Urinary bladder (tissue), 3 donors: ENCODE measurements at regions not wholly inside any gene's neighbourhood (a gene's known extent, or its start where the extent isn't known, plus 50 kb on each side); places are given as distances from the start of the nearest gene placed in this dataset.

Experiments used
- DNase-seq: peaks from one replicate; pipeline ENCODE4 v3.0.0-alpha.2; 2015; ENCODE audit errors: extremely low spot score
- H3K27ac ChIP-seq: one replicate; pipeline ENCODE4 v1.5.1; 2013; ENCODE audit warnings: low read depth, mild to moderate bottlenecking, moderate library complexity
- H3K36me3 ChIP-seq: one replicate; pipeline ENCODE4 v1.6.1; 2013; ENCODE audit warnings: mild to moderate bottlenecking, moderate library complexity; ENCODE audit not compliant: insufficient read depth
- H3K4me1 ChIP-seq: one replicate; pipeline ENCODE4 v1.6.1; 2013; ENCODE audit warnings: mild to moderate bottlenecking, moderate library complexity; ENCODE audit not compliant: insufficient read depth
- H3K4me3 ChIP-seq: one replicate; pipeline ENCODE4 v1.5.1; 2013; ENCODE audit warnings: low read depth, low read length
- WGBS: extraction: QIAGEN DNeasy Blood & Tissue Kit; methylation state at CpG from one replicate; pipeline ENCODE4 v1.1.7; 2013; 5-methylcytosine and 5-hydroxymethylcytosine counted together
- donor health status: healthy with polysubstance abuse.
- donor health status: healthy.

DNA sequence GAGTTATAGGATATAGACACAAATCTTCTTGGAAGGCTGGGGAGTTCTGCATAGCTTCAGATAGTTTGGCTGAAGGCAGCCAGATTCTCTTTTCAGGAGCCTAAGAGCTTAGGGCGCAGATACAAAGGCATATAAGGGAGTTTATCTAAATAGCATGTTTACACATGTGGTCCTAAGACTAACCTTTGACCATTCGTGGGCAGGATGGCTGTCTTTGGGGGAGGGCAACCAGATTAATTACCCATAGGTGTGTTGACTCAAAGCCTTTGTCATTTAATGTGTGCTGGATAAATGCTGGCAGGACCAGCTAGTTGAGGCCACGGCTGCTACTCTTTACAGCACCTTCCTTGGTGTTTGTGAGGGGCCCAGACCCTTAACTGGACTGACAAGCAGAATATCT lies 71.8 kb downstream of the IER5 start:
- Histone ChIP-seq H3K4me1 (no peaks in the 10 kb centered on the region), H3K36me3 (no peaks in the 10 kb centered on the region), H3K27ac (no peak overlapping the region), H3K4me3 (no peak overlapping the region)
- no peak for DNase-seq
- WGBS: 55% methylated on average over 3 of the region's 3 CpGs

DNA sequence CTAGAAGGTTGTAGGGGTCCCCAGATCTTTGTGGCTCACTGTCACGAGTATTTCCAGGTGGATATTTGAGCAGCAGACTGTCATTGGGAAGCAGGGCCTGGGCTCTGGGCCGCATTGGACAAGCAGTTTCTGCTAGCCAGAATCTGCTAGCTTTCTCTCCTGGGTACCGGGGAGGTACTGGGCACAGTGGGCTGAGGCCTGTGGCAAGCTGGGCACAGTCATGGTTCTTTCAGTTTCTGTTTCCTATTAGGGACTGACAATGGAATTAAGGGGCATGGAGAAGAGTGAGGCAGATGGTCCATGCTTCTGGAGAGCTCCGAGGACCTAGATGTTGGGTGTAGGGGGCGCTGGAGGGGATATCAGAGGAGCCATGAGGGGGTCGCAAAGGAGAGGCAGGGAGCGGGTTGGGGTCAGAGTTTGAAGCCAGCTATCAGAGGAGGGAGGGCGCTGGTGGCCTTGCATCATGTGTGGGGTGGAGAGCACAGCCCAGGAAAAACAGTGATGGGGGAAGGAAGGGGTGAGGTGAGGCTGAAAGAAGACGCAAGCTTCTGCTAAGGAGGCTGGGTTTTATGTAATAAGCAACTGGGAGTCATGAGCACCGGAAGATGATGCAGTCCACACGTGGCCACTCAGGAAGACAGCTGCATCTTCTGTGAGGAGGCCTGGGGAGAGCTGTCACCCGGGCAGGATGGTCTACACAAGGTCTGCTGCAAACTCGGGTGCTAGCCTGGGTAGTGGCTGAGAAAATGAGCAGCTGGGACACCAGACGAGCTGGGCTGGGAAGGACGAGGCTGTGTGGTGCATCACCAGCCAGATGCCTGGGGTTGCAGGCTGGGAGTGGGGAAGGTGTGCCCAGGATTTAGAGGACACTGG lies 72.7 kb downstream of the IER5 start:
- DNase-seq: no peak
- H3K27ac ChIP-seq: no peak overlapping the region
- no peaks in the 10 kb centered on the region for H3K4me1 ChIP-seq
- H3K4me3 ChIP-seq: no peak overlapping the region
- H3K36me3 ChIP-seq: no peaks in the 10 kb centered on the region
- WGBS: 88% methylated on average over 15 of the region's 15 CpGs

DNA sequence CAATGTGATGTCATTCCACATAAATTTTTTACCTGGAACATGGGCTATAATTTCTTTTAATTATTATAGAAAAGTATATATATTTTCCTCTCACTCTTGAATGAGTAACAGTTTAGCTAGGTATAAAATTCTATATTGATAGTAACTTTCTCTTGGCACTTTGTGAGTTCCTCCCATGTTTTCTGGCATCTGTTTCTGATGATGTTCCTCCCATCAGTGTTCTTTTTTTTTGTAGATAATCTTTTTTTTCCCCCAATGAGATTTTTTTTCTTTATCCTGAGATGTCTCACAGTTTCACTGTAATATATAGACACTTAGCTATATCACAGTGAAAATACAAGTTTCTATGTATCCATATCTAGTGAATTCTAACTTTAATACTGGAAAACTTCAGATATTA lies 75.2 kb downstream of the IER5 start:
- no peak for DNase-seq
- Histone ChIP-seq H3K4me3 (no peak overlapping the region), H3K4me1 (no peaks in the 10 kb centered on the region), H3K27ac (no peak overlapping the region), H3K36me3 (no peaks in the 10 kb centered on the region)

DNA sequence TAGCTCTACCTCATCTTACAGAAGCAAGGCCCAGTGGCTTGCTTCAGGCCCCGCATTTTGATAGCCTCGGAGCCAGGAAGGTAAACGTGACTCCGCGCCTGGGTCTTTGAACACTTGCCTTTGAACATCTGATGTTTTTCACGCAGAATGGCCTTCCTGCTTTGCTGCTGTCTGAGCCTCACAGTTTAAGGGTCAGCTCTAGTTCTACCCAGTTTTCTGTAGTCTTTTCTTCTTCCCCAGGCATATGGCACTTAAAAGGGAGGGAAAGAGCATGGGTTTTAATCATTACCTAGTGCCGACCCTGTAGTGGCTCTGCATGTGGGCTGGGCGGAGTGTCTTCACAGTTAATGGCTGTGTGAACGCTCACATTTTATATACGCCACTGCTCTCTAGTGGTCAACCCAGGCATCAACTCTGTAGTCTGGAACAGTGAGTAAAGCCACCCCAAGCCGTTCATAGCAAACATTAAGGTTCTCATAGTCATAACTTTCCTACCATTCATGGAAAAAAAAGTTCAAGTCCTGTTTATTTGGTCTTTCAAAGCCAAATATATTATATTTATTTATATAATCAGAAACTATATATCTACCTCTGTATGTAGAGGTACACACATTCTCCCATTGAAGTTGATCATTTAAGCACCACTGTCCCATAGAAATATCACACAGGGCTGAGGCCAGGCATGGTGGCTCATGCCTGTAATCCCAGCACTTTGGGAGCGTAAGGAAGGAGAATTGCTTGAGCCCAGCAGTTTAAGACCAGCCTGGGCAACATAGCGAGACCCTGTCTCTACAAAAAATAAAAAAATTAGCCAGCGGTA lies 78.1 kb downstream of the IER5 start:
- Histone ChIP-seq H3K4me3 (no peak overlapping the region), H3K4me1 (no peaks in the 10 kb centered on the region), H3K27ac (no peak overlapping the region), H3K36me3 (no peaks in the 10 kb centered on the region)
- peak; percentile 48 for DNase-seq
- 36% methylated on average over 14 of the region's 14 CpGs for WGBS

DNA sequence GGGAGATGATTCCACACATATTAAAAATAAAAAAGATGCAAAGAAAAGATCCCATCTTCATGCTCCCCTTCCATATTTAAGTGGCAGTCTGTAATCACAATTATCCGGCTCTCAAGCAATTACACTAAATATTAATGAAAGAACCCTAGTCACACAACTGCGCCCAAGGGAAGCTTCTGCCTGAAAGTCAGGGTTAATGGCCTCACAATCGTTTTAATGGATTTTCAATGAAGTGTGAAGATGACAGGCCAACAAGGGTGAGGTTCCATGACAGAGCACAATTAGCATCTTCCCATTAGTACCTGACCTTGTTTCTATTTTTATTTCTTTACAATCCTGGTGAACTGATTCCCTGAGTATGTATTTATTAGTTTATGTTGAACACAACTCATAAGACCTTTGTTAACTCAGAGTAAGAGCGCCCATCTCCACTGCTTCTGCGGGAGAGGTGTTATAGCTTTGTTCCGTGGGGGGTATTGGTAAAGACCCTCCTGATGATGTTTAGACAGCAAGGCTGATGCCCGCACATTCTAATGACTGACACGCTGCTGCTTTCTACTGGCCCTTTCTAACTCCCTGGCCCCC lies 80.9 kb downstream of the IER5 start:
- Histone ChIP-seq H3K27ac (no peak overlapping the region), H3K4me3 (no peak overlapping the region), H3K36me3 (no peaks in the 10 kb centered on the region), H3K4me1 (no peaks in the 10 kb centered on the region)
- DNase-seq: no peak
- 75% methylated on average over 8 of the region's 8 CpGs for WGBS

DNA sequence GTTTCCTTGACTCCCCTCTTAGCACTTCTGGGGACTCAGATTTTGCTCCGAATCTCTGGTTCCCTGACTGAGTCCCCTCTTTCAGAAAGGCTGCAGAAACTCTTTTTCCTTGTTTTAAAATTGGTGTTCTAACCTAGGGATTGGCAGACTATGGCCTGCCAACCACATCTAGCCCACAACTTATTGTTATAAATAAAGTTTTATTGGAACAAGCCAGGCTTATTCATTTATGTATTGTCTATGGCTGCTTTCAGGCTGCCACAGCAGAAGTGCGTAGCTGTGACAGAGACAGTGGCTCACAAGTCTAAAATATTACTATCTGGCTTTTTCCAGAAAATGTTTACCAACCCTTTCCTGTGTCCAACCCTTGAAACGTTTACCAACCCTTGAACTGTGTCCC lies 81.7 kb downstream of the IER5 start:
- Histone ChIP-seq H3K4me3 (no peak overlapping the region), H3K36me3 (no peaks in the 10 kb centered on the region), H3K27ac (no peak overlapping the region), H3K4me1 (no peaks in the 10 kb centered on the region)
- no peak for DNase-seq
- WGBS: 85% methylated on average over 3 of the region's 3 CpGs

DNA sequence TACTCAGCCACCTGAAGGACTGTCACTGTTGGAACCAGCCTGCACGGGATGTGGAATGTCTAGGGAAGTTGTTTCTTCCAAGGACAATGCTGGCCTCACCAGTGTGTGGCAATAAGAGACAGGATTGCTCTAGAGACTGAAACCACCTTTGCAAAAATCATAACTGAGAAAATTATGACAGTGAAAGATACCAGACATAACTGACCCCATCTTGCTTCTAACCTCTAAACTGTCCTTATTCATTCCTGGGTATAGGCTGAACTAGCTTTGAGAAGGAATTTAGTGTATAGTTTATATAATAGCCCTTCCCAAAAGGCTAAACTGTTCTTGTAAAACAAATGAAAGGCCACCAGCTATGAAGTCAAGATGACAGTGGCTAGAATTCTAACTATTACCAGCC lies 83.6 kb downstream of the IER5 start:
- DNase-seq: no peak
- Histone ChIP-seq H3K27ac (no peak overlapping the region), H3K4me3 (no peak overlapping the region), H3K4me1 (no peaks in the 10 kb centered on the region), H3K36me3 (no peaks in the 10 kb centered on the region)
- WGBS: 75% methylated on average over 1 of the region's 1 CpG

DNA sequence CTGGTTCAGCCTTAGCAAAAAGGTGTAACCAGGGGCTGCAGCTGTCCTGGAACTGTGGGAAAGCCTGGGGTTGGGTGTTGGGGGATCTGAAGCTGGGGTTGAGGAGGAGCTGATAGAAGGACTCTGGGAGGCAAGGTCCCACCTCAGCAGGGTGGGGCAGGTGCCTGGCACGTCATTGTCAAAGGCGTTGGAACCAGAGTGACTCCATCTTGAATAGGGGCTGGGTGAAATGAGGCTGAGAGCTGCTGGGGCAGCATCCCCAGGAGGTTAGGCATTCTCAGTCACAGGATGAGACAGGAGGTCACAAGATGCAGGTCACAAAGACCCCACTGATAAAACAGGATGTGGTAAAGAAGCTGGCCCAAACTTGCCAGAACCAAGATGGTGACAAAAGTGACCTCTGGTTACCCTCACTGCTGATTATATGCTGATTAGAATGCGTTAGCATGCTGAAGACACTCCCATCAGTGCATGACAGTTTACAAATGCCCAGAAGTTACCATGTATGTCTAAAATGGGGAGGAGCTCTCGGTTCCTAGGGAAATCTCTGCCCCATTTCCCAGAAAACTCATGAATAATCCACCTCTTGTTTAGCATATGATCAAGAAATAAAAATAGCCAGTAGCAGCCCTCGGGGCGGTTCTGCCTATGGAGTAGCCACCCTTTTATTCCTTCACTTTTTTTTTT lies 85.4 kb downstream of the IER5 start:
- Histone ChIP-seq H3K4me3 (no peak overlapping the region), H3K36me3 (no peaks in the 10 kb centered on the region), H3K27ac (no peak overlapping the region), H3K4me1 (no peaks in the 10 kb centered on the region)
- 62% methylated on average over 6 of the region's 6 CpGs for WGBS
- no peak for DNase-seq

DNA sequence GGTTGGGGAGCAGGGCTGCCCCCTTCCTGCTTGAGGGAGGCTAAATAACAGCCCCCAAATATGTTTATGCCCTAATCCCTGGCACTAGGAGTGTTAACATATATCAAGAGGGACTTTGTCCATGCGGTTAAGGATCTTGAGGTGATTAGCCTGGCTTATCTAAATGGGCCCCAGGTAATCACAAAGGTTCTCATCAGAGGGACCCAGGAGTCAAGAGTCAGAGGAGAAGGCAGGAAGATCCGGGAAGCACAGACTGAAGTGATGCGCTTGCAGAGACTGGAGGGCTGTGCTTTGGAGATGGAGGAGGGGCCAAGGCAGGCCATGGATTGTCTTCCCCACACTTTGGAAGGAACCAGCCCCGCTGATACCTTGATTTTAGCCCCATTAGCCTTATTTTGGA lies 86.4 kb downstream of the IER5 start:
- WGBS: 80% methylated on average over 4 of the region's 4 CpGs
- H3K4me1 ChIP-seq: no peaks in the 10 kb centered on the region
- no peaks in the 10 kb centered on the region for H3K36me3 ChIP-seq
- H3K4me3 ChIP-seq: no peak overlapping the region
- no peak overlapping the region for H3K27ac ChIP-seq
- no peak for DNase-seq

DNA sequence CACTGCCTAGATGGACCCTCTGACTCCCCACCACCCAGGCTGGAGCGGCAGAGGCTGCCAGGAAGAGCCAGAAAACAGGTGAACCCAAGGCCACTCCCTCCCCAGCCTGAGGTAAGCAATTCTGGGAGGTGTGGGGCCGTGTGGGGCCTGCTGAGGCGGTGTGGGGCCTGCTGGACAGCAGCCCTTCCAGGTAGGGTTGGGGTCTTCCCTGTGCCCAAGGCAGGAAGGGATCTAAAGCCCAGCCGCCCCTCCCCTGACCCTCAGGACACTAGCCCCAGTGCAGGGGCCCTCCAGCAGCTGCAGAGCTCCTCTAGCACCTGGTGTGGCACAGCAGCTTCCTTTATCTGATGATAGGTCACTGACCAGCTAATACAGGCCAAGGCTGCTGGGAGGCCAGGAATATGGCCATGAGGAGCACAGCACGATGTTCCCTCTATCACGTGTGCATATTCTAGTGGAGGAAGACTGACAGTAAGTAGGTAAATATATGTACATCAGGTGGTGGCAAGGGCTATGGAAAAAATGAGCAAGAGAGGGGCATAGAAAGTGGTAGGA lies 86.9 kb downstream of the IER5 start:
- H3K36me3 ChIP-seq: no peaks in the 10 kb centered on the region
- WGBS: 78% methylated on average over 6 of the region's 6 CpGs
- no peak for DNase-seq

DNA sequence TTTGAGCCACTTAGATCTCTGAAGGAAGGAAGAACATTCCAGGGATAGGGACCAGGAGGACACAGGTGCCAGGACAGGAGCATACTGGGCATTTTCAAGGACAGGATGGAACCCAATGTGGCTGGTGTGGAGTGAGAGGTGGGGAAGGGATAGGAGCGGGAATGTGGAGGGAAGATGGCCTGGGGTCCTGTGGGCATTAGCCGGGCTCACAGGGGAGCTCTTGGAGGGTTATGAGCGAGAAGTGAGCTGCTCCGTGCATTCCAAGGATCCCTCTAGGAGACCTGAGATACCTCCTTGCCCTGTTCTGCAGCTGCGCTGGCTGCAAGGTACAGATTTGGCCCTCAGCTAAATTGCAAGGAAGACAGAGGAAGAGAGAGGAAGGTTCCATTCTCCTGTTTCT lies 87.5 kb downstream of the IER5 start:
- Histone ChIP-seq H3K27ac (no peak overlapping the region), H3K4me1 (no peaks in the 10 kb centered on the region), H3K4me3 (no peak overlapping the region), H3K36me3 (no peaks in the 10 kb centered on the region)
- 87% methylated on average over 5 of the region's 5 CpGs for WGBS
- no peak for DNase-seq

More for the DNA sequence above, 86.9 kb downstream of the IER5 start:
- Histone ChIP-seq H3K27ac (no peak overlapping the region), H3K4me1 (no peaks in the 10 kb centered on the region), H3K4me3 (no peak overlapping the region)

DNA sequence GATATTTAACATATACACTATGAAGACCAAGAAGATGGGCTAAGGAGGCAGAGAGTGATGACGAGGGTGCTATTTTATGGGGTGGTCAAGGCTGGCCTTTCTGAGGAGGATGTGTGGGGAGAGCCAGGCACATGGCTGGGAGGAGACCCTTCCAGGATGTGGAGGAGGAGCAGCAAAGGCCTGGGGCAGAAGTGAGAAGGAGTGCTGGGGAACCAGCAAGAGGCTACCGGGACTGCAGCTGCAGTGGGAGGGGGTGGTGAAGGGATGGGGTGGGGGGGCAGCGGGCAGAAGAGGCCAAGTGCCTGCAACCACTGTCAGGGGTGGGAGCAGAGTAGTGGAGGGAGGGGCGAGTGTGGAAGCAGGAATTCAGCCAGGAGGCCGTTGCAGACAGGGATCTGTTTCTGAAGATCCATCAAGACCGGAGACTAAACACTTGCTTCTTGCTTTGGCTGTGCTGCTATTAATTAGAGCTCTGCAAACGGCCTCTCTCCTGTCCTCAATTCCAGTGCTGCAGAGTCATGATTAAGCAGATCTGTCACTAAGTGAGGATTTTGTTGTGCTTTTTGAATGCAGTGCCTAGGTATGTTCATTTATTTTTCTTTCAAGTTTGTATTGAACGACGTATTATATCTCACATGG lies 89.9 kb downstream of the IER5 start:
- H3K4me1 ChIP-seq: no peaks in the 10 kb centered on the region
- DNase-seq: no peak
- 47% methylated on average over 9 of the region's 9 CpGs for WGBS
- no peak overlapping the region for H3K4me3 ChIP-seq
- H3K27ac ChIP-seq: no peak overlapping the region
- H3K36me3 ChIP-seq: no peaks in the 10 kb centered on the region
